Right renal pelvis (tissue), 4 donors: ENCODE measurements at regions not wholly inside any gene's neighbourhood (a gene's known extent, or its start where the extent isn't known, plus 50 kb on each side); places are given as distances from the start of the nearest gene placed in this dataset.
"Not testable (repeated sequence)": the region's sequence is repeated elsewhere in the genome, so short reads cannot be mapped to it uniquely, and the experiment has no call there.

Experiments
- DNase-seq, 4 donors: peaks; one replicate each; pipeline ENCODE4 v3.0.0-alpha.2; 2013; ENCODE audit warnings: low read depth in 4 of 4, low spot score in 3 of 4, missing footprints in 1 of 4

DNA sequence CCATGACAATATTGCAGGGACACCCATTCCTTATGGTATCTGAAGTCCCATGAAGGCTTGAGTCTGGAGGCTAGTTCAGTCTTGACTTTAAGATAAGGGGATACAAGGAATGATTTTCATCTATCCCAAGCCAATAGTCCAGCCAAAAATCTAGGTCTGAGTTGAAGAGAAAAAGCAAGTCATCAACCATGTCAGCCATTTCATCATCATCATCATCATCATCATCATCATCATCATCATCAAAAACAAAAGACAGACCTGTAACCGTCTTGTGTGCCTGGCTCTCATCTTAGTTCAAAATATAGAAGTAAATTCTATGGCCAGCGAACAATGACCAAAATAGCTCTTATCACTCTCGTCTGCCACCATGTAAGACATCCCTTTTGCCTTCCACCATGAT, 59.5 kb upstream of the FAM90A26 start:
- DNase-seq, result not testable (repeated sequence)

DNA sequence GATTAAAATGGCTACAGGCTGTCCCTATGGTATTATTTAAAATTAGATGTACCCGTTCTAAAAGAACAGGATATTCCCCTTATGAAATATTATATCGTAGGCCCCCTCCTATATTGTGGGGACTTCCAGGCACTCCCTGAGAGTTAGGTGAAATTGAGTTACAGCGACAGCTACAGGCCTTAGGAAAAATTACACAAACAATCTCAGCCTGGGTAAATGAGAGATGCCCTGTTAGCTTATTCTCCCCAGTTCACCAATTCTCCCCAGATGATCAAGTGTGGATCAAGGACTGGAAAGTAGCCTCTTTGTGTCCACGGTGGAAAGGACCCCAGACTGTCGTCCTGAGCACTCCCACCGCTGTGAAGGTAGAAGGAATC, 67.1 kb upstream of the FAM90A26 start:
- DNase-seq, result not testable (repeated sequence)

DNA sequence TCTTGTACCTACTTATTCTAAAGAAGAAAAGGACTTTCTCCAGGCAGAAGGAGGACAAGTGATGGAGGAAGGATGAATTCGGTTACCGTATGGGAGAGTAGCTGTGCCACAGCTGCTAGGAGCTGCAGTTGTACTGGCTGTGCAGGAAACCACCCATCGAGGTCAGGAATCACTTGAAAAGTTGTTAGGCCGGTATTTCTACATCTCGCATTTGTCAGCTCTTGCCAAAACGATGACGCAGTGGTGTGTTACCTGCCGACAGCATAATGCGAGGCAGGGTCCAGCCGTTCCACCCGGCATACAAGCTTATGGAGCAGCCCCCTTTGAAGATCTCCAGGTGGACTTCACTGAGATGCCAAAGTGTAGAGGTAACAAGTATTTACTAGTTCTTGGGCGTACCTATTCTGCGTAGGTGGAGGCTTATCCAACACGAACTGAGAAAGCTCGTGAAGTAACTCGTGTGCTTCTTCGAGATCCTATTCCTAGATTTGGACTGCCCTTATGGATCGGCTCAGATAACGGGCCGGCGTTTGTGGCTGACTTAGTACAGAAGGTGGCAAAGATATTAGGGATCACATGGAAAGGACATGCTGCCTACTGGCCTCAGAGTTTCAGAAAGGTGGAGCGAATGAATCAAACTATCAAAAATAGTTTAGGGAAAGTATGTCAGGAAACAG, 67.6 kb upstream of the FAM90A26 start:
- DNase-seq, result not testable (repeated sequence)

DNA sequence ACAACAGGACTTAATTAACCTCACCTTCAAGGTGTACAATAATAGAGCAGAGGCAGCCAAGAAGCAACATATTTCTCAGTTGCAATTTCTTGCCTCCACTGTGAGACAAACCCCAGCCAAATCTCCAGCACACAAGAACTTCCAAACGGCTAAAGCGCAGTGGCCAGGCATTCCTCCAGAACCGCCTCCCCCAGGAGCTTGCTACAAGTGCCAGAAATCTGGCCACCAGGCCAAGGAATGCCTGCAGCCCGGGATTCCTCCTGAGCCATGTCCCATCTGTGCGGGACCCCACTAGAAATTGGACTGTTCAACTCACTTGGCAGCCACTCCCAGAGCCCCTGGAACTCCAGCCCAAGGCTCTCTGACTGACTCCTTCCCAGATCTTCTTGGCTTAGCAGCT, 73.9 kb upstream of the FAM90A26 start:
- not testable (repeated sequence) for DNase-seq

DNA sequence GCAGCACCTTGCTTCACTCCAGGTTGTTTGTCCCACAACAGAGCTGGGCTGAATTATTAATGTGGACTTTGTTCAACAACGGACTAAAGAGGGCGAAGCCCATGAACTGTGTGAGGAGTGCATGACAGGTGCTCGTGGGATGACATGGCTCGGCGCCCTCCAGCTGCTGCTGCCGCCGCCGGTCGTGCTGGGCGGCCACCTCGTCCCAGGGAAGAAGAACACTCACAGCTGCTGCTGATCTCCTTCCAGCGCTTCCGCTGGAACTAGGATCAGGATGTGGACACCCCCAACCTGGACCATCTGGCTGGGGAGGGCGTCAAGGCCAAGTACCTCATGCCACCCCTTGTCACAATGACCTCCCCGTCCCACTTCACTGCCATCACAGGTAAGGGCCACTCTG, 91.4 kb upstream of the FAM90A26 start:
- DNase-seq, result not testable (repeated sequence)

DNA sequence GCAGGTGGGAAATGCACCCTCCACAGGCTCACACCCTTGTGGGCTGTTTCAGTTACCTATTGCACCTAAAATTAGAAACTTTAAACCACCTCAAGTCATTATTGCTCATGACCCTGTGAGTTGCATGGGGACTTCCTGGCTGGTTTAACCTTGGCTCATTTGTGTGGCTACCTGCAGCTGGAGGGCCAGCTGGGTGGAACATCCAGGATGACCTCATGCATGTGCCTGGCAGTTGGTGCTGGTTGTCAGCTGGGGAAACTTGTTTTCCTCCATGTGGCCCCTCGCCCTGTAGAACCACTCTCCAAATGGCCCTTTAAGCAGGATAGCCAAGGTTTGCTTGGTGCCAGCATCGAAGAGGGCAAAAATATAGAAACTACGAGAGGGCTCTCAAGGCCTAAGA, 93.2 kb upstream of the FAM90A26 start:
- not testable (repeated sequence) for DNase-seq

DNA sequence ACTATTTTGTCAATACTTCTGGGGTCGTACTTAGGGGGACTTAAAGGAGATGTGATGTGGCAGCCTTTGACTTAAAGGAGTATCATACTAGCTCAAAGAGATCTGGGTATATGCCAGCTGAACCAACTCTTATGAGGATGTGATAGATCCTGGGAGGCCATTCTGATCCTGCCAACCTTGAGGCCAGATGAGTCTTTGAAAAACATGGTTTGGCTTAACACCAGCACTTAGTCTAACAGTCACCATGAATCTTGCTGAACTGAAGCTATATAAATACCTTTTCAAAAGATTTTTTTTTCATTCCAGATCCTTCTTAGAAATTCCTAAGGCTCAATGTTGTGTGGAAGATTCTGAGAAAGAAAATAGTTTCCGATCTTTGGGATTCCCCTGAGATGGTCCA, 93.7 kb upstream of the FAM90A26 start:
- DNase-seq, result not testable (repeated sequence)

DNA sequence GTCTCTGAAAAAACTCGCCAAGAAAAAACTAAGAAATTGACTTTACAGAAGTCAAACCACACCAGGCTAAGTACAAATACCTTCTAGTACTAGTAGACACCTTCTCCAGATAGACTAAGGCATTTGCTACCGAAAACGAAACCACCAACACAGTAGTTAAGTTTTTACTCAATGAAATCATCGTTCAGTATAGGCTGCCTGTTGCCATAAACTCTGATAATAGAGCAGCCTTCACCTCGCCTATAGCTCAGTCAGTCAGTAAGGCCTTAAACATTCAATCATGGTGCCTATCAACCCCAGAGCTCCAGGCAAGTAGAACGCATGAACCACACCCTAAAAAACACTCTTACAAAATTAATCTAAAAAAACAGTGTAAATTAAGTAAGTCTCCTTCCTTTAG, 96.8 kb upstream of the FAM90A26 start:
- DNase-seq, result not testable (repeated sequence)

DNA sequence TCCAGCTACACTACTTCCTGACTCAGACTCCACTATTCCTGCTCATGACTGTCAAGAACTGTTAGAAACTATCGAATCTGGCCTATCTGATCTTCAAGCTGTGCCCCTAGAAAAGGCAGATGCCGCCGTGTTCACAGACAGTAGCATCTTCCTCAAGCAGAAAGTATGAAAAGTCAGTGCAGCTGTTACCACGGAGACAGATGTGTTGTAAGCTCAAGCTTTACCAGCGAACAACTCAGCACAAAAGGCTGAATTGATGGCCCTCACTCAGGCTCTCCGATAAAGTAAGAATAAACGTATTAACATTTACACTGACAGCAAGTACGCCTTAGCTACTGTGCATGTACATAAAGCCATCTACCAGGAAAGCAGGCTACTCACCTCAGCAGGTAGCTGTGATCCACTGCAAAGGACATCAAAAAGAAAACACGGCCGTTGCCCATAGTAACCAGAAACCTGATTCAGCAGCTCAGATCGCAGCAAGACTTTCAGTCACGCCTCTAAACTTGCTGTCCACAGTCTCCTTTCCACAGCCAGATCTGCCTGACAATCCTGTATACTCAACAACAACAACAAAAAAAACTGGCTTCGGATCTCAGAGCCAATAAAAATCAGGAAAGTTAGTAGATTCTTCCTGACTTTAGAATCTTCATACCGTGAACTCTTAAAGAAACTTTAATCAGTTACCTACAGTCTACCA, 97.5 kb upstream of the FAM90A26 start:
- not testable (repeated sequence) for DNase-seq

DNA sequence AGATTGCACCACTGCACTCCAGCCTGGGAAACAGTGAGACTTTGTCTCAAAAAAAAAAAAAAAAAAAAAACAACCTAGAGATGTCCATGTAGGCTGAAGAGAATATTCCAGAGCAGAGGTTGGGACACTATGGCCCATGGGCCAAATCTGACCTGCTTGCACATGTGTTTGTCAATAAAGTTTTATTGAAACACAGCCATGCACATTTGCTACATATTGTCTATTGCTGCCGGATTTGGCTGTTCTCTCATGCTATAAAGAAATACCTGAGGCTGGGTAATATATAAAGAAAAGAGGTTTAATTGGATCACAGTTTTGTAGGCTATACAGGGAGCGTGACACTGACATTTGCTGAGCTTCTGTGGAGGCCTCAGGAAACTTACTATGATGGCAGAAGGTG, 102.3 kb upstream of the FAM90A26 start:
- DNase-seq, result not testable (repeated sequence)

DNA sequence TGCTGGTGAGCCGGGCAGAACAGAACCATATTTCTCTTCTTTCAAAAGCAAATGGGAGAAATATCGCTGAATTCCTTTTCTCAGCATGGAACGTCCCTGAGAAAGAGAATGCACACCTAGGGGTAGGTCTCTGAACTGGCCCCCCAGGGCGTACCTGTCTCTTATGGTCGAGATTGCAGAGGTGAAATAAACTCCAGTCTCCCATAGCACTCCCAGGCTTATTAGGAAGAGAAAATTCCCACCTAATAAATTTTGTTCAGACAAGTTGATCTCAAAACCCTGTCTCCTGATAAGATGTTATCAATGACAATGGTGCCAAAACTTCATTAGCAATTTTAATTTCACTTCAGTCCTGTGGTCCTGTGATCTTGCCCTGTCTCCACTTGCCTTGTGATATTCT, 106.6 kb upstream of the FAM90A26 start:
- DNase-seq, result not testable (repeated sequence)

DNA sequence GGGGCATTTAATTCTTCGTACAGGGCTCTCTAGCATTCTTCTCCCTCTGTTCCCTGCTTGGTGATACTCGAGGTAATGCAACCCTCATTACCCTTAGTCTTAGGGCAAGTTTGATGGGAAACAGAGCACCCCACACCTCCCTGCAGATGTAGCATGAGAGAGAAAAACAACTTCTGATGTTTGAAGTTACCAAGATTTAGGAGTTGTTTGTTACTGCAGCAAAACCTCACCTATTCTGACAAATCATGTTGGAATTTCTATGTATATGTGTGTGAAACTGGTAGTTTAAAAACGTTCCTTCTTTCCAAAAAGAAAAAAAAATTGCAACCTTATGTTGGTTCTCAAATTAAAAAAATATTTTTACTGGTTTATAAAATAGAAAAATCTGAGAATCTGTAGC, 145.3 kb upstream of the FAM90A26 start:
- DNase-seq, result not testable (repeated sequence)

DNA sequence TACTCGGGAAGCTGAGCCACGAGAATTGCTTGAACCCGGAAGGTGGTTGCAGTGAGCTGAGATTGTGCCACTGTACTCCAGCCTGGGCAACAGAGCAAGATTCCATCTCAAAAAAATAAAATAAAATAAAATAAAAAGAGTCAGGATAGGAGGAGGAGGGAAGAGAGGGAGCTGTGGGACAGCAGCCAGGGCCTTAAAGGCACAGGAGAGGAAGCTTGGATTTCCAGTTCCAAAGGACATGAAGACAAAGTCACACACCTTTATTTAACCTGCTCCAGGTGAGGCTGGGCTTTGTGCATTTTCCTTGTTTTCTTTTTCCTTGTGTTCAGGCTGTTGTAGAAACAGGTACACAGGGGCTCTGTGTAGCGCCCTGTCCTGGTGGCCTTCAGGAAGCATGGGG, 138.2 kb upstream of the HMX1 start:
- not testable (repeated sequence) for DNase-seq

DNA sequence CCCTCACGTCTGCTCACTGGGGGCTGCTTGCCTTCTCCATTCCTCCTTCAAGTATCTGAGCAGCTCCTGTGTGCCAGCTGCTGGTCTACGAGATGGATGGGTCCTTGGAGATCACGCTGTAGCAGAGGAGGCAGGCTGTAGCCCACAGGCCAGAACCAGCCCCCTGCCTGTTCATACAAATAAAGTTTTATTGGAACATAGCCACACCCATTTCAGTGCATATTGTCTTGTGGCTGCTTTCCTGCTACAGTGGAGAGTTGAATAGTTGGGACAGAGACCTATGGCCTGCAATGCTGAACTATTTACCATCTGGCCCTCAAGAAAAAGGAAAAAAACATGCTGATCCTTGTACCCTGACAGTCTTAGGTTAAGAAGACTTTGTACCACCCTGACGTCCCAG, 136.8 kb upstream of the HMX1 start:
- not testable (repeated sequence) for DNase-seq

DNA sequence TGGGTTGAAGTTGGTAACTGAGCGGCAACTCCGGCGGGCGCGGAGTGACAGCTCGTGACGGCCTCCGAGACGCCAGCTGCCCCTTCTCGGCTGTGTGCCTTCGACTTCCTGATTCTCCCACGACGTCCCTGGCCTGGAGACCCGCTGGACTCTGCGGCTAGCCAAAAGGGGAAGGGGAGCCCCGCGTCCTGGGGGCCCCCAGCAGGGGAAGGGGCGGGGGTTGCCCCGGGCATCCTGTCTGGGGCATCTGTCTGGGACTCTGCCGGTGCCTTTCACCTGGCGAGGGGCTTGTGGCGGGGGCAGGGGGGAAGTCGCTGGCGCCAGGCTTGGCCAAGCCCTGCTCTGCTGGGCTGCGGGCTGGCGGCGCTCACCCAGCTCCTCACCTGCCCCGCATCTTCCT, 129.5 kb upstream of the HMX1 start:
- DNase-seq, result not testable (repeated sequence)

DNA sequence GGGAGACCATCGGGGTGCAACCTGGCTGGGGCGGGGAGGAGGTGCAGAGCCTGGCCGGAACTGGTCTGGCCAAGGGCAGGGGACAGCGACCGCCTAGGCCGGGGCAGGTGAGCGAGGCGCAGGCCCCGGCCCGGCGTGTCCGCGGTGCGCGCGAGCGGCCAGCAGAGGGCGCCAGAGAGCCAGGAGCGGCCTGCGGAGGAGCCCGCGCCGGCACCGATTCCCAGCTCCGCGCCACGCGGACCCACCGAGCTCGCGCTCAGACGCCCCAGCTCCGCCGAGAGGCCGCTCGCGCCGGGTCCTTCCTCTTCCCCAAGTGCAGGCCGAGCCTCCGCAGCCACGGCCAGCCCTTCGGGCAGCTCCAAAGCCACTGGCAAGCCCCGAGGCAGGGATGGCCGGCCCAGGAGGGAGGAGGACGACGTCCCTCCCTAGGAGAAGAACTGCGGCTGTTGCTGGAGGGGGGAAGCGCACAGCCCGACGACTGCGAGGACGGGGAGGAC, 128.9 kb upstream of the HMX1 start:
- DNase-seq, result peak; percentile 12 to 49 (median 30)

DNA sequence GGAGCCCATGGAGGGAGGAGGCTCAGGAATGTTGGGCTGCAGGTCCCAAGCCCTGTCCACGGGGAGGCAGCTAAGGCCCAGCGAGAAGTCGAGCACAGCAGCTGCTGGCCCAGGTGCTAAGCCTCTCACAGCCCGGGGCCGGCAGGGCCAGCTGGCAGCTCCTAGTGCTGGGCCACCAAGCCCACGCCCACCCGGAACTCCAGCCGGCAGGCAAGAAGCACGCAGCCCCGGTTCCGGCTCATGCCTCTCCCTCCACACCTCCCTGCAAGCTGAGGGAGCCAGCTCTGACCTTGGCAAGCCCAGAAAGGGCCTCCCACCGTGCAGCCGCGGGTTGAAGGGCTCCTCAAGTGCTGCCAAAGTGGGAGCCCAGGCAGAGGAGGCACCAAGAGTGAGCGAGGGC, 121.3 kb upstream of the HMX1 start:
- DNase-seq, result not testable (repeated sequence)

DNA sequence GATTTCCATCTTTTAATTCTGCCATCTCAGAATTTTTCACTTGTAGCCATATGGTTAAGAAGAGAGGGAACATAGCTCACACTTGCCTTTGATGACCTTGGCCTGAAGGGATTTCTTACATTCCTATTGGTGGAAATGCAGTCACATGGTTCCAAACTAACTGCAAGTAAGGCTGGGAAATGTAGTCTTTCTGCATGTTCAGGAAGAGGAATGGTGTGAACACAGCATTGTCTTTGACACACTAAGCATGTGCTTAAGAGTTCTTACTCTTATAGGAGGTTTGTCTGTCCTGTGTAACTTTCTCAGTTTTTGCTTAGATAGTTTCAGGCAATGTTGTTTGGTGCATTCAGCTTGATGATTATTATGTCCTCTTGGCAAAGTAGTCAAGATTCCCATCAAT, 119.8 kb upstream of the HMX1 start:
- not testable (repeated sequence) for DNase-seq

DNA sequence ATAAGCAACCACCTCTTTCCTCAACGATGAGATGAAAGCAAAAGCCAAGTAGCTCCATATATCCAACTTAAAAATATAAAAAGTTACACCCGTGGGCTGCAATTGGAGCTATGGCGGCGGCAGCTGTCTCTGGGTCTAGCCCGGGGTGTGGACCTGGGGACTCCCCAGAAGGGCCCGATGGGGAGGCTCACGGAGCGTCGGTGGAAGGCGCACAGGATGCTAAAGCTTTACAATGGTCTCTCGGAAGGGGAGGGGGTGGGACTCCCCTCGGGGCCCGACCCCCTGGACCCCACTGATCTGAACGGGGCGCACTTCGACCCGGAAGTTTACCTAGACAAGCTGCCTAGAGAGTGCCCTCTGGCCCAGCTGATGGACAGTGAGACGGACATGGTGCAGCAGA, 118.7 kb upstream of the HMX1 start:
- not testable (repeated sequence) for DNase-seq

DNA sequence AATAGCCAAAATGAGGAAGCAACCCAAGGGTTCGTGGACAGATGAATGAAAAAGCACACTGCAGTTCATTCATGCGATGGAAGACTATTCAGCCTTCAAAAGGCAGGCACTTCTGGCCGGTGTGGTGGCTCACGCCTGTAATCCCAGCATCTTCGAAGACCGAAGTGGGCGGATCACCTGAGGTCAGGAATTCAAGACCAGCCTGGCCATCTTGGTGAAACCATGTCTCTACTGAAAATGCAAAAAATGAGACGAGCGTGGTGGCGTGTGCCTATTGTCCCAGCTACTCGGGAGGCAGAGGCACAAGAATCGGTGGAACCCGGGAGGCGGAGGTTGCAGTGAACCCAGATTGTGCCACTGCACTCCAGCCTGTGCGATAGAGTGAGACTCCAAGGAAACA, 114.1 kb upstream of the HMX1 start:
- not testable (repeated sequence) for DNase-seq

DNA sequence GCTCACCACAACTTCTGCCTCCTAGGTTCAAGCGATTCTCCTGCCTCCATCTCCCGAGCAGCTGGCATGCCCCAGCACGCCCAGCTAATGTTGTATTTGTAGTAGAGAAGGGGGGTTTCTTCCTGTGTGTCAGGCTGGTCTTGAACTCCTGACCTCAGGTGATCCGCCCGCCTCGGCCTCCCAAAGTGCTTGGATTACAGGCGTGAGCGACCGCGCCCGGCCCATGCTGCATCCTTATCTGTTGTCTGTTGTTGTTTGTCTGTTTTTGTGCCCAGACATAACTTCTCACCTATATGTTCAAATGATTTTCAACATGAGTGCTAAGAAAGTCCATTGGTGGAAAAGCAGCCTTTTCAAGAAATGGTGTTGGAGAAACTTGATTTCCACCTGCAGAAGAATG, 113.0 kb upstream of the HMX1 start:
- not testable (repeated sequence) for DNase-seq

DNA sequence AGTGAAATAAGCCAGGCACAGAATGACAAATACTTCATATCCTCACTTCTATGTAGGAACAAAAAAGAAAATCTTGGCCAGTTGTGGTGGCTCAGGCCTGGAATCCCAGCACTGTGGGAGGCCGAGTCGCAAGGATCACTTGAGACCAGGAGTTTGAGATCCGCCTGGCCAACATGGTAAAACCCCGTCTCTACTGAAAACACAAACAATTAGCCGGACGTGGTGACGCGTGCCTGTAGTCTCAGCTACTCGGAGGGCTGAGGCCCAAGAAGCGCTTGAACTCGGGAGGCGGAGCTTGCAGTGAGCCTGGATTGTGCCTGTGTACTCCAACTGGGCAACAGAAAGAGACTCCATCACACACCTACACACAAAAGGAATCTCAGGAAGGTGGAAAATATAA, 112.3 kb upstream of the HMX1 start:
- not testable (repeated sequence) for DNase-seq
